Erythroblast (primary cell): ENCODE measurements at regions not wholly inside any gene's neighbourhood (a gene's known extent, or its start where the extent isn't known, plus 50 kb on each side); places are given as distances from the start of the nearest gene placed in this dataset.
"Not testable (repeated sequence)": the region's sequence is repeated elsewhere in the genome, so short reads cannot be mapped to it uniquely, and the experiment has no call there.

Experiments
- GATA1 ChIP-seq: IDR thresholded peaks from 2 replicates; pipeline ENCODE4 v1.6.1; 2011; ENCODE audit warnings: low read depth, mild to moderate bottlenecking, control low read depth, low read length, moderate library complexity
- POLR2A ChIP-seq: IDR thresholded peaks from 2 replicates; pipeline ENCODE4 v1.6.1; 2011; ENCODE audit warnings: mild to moderate bottlenecking, low read length

DNA sequence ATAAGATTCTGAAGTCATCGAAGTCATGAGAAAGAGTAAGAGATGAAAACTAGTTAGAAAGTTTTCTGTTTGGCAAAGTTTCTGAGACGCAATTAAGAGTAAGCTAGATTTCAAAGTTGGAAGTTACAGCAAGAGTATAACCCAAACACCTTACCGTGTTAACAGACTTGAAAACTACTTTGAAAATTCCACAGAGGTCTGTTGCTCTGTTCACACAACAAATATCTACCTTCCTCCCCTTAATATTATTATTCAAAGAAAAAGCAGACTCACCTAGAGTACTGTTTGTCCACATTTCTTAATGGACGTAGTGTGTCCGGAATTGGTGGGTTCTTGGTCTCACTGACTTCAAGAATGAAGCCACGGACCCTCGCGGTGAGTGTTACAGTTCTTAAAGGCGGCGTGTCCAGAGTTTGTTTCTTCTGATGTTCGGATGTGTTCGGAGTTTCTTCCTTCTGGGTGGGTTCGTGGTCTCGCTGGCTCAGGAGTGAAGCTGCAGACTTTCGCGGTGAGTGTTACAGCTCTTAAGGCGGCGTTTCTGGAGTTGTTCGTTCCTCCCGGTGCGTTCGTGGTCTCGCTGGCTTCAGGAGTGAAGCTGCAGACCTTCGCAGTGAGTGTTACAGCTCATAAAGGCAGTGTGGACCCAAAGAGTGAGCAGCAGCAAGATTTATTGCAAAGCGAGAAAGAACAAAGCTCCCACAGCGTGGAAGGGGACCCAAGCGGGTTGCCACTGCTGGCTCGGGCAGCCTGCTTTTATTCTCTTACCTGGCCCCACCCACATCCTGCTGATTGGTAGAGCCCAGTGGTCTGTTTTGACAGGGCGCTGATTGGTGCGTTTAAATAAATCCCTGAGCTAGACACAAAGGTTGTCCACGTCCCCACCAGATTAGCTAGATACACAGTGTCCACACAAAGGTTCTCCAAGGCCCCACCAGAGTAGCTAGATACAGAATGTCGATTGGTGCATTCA lies 165.1 kb upstream of the TEX13C start:
- TF ChIP-seq POLR2A, GATA1: not testable (repeated sequence)
